ENCODE measurements at regions not wholly inside any gene's neighbourhood (a gene's known extent, or its start where the extent isn't known, plus 50 kb on each side); places are given as distances from the start of the nearest gene placed in this dataset.

- peaks cover 55 to 73% of the 10 kb centered on the region in 2 donors for H3K4me1 ChIP-seq
- no peak overlapping the region for H3K4me3 ChIP-seq (replicated peaks in 1 of 3)
- peak; percentile 47 to 49 for DNase-seq
- TF ChIP-seq, protein P1, sequence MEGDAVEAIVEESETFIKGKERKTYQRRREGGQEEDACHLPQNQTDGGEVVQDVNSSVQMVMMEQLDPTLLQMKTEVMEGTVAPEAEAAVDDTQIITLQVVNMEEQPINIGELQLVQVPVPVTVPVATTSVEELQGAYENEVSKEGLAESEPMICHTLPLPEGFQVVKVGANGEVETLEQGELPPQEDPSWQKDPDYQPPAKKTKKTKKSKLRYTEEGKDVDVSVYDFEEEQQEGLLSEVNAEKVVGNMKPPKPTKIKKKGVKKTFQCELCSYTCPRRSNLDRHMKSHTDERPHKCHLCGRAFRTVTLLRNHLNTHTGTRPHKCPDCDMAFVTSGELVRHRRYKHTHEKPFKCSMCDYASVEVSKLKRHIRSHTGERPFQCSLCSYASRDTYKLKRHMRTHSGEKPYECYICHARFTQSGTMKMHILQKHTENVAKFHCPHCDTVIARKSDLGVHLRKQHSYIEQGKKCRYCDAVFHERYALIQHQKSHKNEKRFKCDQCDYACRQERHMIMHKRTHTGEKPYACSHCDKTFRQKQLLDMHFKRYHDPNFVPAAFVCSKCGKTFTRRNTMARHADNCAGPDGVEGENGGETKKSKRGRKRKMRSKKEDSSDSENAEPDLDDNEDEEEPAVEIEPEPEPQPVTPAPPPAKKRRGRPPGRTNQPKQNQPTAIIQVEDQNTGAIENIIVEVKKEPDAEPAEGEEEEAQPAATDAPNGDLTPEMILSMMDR (IDR thresholded peaks at IDR 0.05) = no peak
- no peak for TF ChIP-seq POLR2A (IDR thresholded peaks at IDR 0.05)
- intact Hi-C loops (cut with DNase I) = no loop called here
- H3K27me3 ChIP-seq = no peaks in the 10 kb centered on the region
- WGBS, 2 donors = 37 to 41% methylated on average over 8 to 13 of the region's 27 CpGs
- peak overlapping the region in 2 of 3 donors; percentile 23 to 27 for H3K27ac ChIP-seq
- H3K36me3 ChIP-seq = no peaks in the 10 kb centered on the region
- H3K9me3 ChIP-seq = no peaks in the 10 kb centered on the region
Measured at GRCh38 chr9:134227451-134228411, 63.4 kb upstream of the RNU6ATAC start.

DNA sequence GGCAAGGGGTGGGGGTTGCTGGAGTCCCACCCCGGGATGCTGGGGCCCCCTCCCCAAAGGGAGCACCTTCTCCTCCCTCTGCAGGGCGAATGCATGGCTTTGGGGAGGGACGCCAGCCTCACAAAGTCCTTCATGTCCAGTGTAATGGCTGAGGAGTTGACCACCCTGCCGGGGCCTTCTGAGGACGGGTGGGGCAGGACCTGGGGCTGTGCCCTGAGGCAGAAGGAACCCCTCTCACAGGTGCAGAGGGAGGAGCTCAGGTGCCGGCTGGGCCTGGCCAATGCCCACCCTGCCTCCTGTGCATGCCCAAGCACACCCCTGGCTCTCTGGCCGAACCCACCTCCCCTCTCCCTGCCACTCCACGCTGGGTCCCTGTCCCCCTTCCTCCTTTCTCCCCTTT, 64.3 kb upstream of the RNU6ATAC start:
- intact Hi-C loops (cut with DNase I) = no loop called here
- DNase-seq = no peak
- no peak overlapping the region for H3K27ac ChIP-seq
- 84 to 95% methylated on average over 7 to 8 of the region's 8 CpGs for WGBS, 2 donors
- H3K4me3 ChIP-seq (replicated peaks in 1 of 3) = no peak overlapping the region
- no peak for TF ChIP-seq POLR2A (IDR thresholded peaks at IDR 0.05)
- TF ChIP-seq, protein P1 (IDR thresholded peaks at IDR 0.05) = no peak
- H3K4me1 ChIP-seq = peaks cover 55 to 82% of the 10 kb centered on the region in 2 donors
- H3K9me3 ChIP-seq = no peaks in the 10 kb centered on the region
- H3K27me3 ChIP-seq = no peaks in the 10 kb centered on the region
- no peaks in the 10 kb centered on the region for H3K36me3 ChIP-seq

DNA sequence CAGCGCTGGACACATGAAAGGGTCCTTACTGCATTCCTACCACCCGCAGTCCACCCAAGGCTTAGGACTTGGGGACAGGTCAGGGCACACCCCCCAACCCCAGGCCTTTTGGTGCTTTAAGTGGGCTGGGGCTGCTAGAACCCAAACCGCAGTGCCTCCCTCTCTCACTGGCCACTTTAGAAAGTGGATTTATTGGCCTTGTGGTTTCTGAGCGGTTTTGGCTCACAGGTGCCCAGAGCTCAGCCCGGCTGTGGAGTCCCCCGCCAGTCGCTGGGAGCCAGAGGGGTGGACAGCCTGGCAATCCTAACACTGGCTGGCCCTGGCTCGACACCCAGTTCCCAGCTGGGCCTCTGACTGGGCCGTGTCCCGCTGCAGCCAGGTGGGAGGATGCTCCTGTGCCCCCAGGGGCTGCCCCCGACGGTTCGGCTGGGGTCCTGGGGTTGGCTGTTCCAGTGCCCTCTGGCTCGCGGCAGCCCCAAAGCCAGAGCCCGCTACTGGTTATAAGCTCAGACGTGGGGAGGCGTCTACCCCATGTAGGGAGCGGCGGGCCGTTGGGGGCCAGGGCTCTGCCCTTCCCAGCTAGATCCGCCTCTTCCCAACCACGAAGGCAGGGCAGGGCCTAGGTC, 65.2 kb upstream of the RNU6ATAC start:
- H3K27me3 ChIP-seq = no peaks in the 10 kb centered on the region
- peak overlapping the region in 2 of 3 donors; percentile 95 for H3K27ac ChIP-seq
- TF ChIP-seq, protein P1 (IDR thresholded peaks at IDR 0.05) = no peak
- no peak for TF ChIP-seq POLR2A (IDR thresholded peaks at IDR 0.05)
- DNase-seq = no peak
- intact Hi-C loops (cut with DNase I) = no loop called here
- H3K4me3 ChIP-seq (replicated peaks in 1 of 3) = no peak overlapping the region
- WGBS, 2 donors = 86 to 99% methylated on average over 1 to 10 of the region's 23 CpGs
- no peaks in the 10 kb centered on the region for H3K36me3 ChIP-seq
- peaks cover 55 to 83% of the 10 kb centered on the region in 2 donors for H3K4me1 ChIP-seq
- H3K9me3 ChIP-seq = no peaks in the 10 kb centered on the region

- Histone ChIP-seq H3K9me3 (no peaks in the 10 kb centered on the region), H3K36me3 (no peaks in the 10 kb centered on the region), H3K27me3 (no peaks in the 10 kb centered on the region), H3K4me1 (peaks cover 55 to 89% of the 10 kb centered on the region in 2 donors), H3K4me3 (replicated peaks in 1 of 3) (no peak overlapping the region), H3K27ac (peak overlapping the region; percentile 91 to 95 (median 95))
- 75 to 88% methylated on average over 12 to 19 of the region's 28 CpGs for WGBS, 2 donors
- peak; percentile 69 to 76 for DNase-seq
- TF ChIP-seq, protein P1 (IDR thresholded peaks at IDR 0.05) = no peak
- TF ChIP-seq POLR2A (IDR thresholded peaks at IDR 0.05) = no peak
- intact Hi-C loops (cut with DNase I) = no loop called here
Measured at GRCh38 chr9:134230092-134230941, 66.0 kb upstream of the RNU6ATAC start.

Data from thyroid gland (tissue), 4 donors.